H9 (cell line): ENCODE measurements at regions not wholly inside any gene's neighbourhood (a gene's known extent, or its start where the extent isn't known, plus 50 kb on each side); places are given as distances from the start of the nearest gene placed in this dataset.
"Not testable (repeated sequence)": the region's sequence is repeated elsewhere in the genome, so short reads cannot be mapped to it uniquely, and the experiment has no call there.

Experiments
- DNase-seq: peaks from one replicate; pipeline ENCODE4 v3.0.0-alpha.2; 2017
- H2AFZ ChIP-seq: one replicate; pipeline ENCODE4 v1.6.1; 2013; ENCODE audit warnings: mild to moderate bottlenecking, low read length, control low read depth, moderate library complexity
- H2AK5ac ChIP-seq: 2 replicates; pipeline ENCODE4 v1.6.1; 2013; ENCODE audit warnings: low read length, control low read depth, mixed read lengths; ENCODE audit not compliant: insufficient read length
- H2BK120ac ChIP-seq: one replicate; pipeline ENCODE4 v1.6.1; 2013; ENCODE audit warnings: low read depth, mild to moderate bottlenecking, low read length, control low read depth, inconsistent platforms; ENCODE audit not compliant: poor library complexity, severe bottlenecking
- H2BK12ac ChIP-seq: 2 replicates; pipeline ENCODE4 v1.6.1; 2013; ENCODE audit warnings: low read length, control low read depth, mixed read lengths, low read depth; ENCODE audit not compliant: insufficient read length
- H2BK15ac ChIP-seq: 2 replicates; pipeline ENCODE4 v1.6.1; 2013; ENCODE audit warnings: low read depth, low read length, control low read depth
- H2BK20ac ChIP-seq: one replicate; pipeline ENCODE4 v1.6.1; 2013; ENCODE audit warnings: low read depth, mild to moderate bottlenecking, low read length, control low read depth, inconsistent platforms; ENCODE audit not compliant: poor library complexity, severe bottlenecking
- H2BK5ac ChIP-seq: 2 replicates; pipeline ENCODE4 v1.6.1; 2013; ENCODE audit warnings: low read length, control low read depth, mixed read lengths; ENCODE audit not compliant: insufficient read length
- H3K14ac ChIP-seq: 2 replicates; pipeline ENCODE4 v1.6.1; 2013; ENCODE audit warnings: low read length, control low read depth; ENCODE audit not compliant: insufficient read depth
- H3K18ac ChIP-seq: 2 replicates; pipeline ENCODE4 v1.6.1; 2013; ENCODE audit warnings: low read depth, mild to moderate bottlenecking, mixed read lengths, low read length, control low read depth; ENCODE audit not compliant: insufficient read length
- H3K23ac ChIP-seq: 2 replicates; pipeline ENCODE4 v1.6.1; 2013; ENCODE audit warnings: low read length, control low read depth, mixed read lengths, low read depth; ENCODE audit not compliant: insufficient read length
- H3K23me2 ChIP-seq: 2 replicates; pipeline ENCODE4 v1.6.1; 2013; ENCODE audit warnings: low read depth, mild to moderate bottlenecking, mixed read lengths, low read length, control low read depth; ENCODE audit not compliant: insufficient read length, poor library complexity, severe bottlenecking
- H3K27ac ChIP-seq: 2 replicates; pipeline ENCODE4 v1.5.1; 2013; ENCODE audit warnings: low read length, control low read depth, mixed read lengths, low read depth; ENCODE audit not compliant: insufficient read length
- H3K27me3 ChIP-seq: 2 replicates; pipeline ENCODE4 v1.6.1; 2013; ENCODE audit warnings: low read length, control low read depth, inconsistent platforms; ENCODE audit not compliant: insufficient read depth
- H3K4ac ChIP-seq: 2 replicates; pipeline ENCODE4 v1.6.1; 2013; ENCODE audit warnings: low read depth, mild to moderate bottlenecking, control low read depth, inconsistent platforms, low read length, moderate library complexity
- H3K4me1 ChIP-seq: 2 replicates; pipeline ENCODE4 v1.6.1; 2013; ENCODE audit warnings: low read length, control low read depth, inconsistent platforms; ENCODE audit not compliant: insufficient read depth
- H3K4me2 ChIP-seq: 2 replicates; pipeline ENCODE4 v1.6.1; 2013; ENCODE audit warnings: low read length, control low read depth, mixed read lengths; ENCODE audit not compliant: insufficient read length, insufficient read depth
- H3K56ac ChIP-seq: 2 replicates; pipeline ENCODE4 v1.6.1; 2013; ENCODE audit warnings: low read depth, mild to moderate bottlenecking, mixed read lengths, low read length, control low read depth; ENCODE audit not compliant: insufficient read length
- H3K79me1 ChIP-seq: 2 replicates; pipeline ENCODE4 v1.6.1; 2013; ENCODE audit warnings: low read depth, mild to moderate bottlenecking, moderate library complexity, low read length, control low read depth, inconsistent platforms; ENCODE audit not compliant: insufficient read depth, poor library complexity, severe bottlenecking
- H3K79me2 ChIP-seq: 2 replicates; pipeline ENCODE4 v1.6.1; 2013; ENCODE audit warnings: low read length, control low read depth, inconsistent platforms; ENCODE audit not compliant: insufficient read depth
- H3K9ac ChIP-seq: 2 replicates; pipeline ENCODE4 v1.6.1; 2013; ENCODE audit warnings: low read length, control low read depth, mixed read lengths; ENCODE audit not compliant: insufficient read length; ENCODE audit errors: extremely low read depth
- H3K9me3 ChIP-seq: one replicate; pipeline ENCODE4 v1.6.1; 2013; ENCODE audit warnings: low read depth, low read length, inconsistent platforms; ENCODE audit not compliant: control insufficient read depth
- H3T11ph ChIP-seq: one replicate; pipeline ENCODE4 v1.6.1; 2013; ENCODE audit warnings: mild to moderate bottlenecking, low read length, control low read depth, inconsistent platforms
- H4K20me1 ChIP-seq: one replicate; pipeline ENCODE4 v1.6.1; 2013; ENCODE audit not compliant: control insufficient read depth, insufficient read length, insufficient read depth
- H4K5ac ChIP-seq: 2 replicates; pipeline ENCODE4 v1.6.1; 2013; ENCODE audit warnings: low read depth, mild to moderate bottlenecking, mixed read lengths, low read length, control low read depth; ENCODE audit not compliant: insufficient read length
- H4K8ac ChIP-seq: replicated peaks from 2 replicates; pipeline ENCODE4 v1.6.1; 2013; ENCODE audit warnings: low read length, control low read depth, mixed read lengths, low read depth; ENCODE audit not compliant: insufficient read length
- H4K91ac ChIP-seq: 2 replicates; pipeline ENCODE4 v1.6.1; 2013; ENCODE audit warnings: low read depth, mild to moderate bottlenecking, moderate library complexity, mixed read lengths, low read length, control low read depth; ENCODE audit not compliant: insufficient read length
- H3K27ac Mint-ChIP-seq, 3 experiments: 2 replicates in 2 of 3; 3 replicates in 1 of 3; pipeline ENCODE4 v1.8.0; 2020 to 2021; ENCODE audit warnings: mixed read lengths in 3 of 3, mild to moderate bottlenecking in 1 of 3, moderate library complexity in 1 of 3
- H3K27me3 Mint-ChIP-seq: 2 replicates; pipeline ENCODE4 v1.8.0; 2021; ENCODE audit warnings: low read depth, mild to moderate bottlenecking, moderate library complexity, mixed read lengths
- H3K36me3 Mint-ChIP-seq, 3 experiments: 2 replicates in 2 of 3; 3 replicates in 1 of 3; pipeline ENCODE4 v1.8.0; 2020 to 2021; ENCODE audit warnings: low read depth in 3 of 3, mixed read lengths in 3 of 3; ENCODE audit not compliant: insufficient read depth in 1 of 3
- H3K4me1 Mint-ChIP-seq, 2 experiments: 2 replicates each; pipeline ENCODE4 v1.8.0; 2020; ENCODE audit warnings: mixed read lengths in 2 of 2
- H3K4me3 Mint-ChIP-seq, 2 experiments: 2 replicates in 1 of 2; 3 replicates in 1 of 2; pipeline ENCODE4 v1.8.0; 2020 to 2021; ENCODE audit warnings: mild to moderate bottlenecking in 2 of 2, mixed read lengths in 2 of 2, moderate library complexity in 1 of 2
- H3K9me3 Mint-ChIP-seq, 2 experiments: 2 replicates in 1 of 2; 3 replicates in 1 of 2; pipeline ENCODE4 v1.8.0; 2020; ENCODE audit warnings: mild to moderate bottlenecking in 2 of 2, mixed read lengths in 2 of 2, moderate library complexity in 1 of 2
- WGBS: extraction: QIAGEN DNeasy Blood & Tissue Kit; methylation state at CpG from one replicate; pipeline ENCODE4 v1.1.7; 2013; ENCODE audit warnings: missing lambda C conversion rate, low lambda C conversion rate, mixed read lengths; ENCODE audit not compliant: insufficient read length; ENCODE audit errors: extremely low coverage; 5-methylcytosine and 5-hydroxymethylcytosine counted together

- H3K27me3 Mint-ChIP-seq, H3T11ph ChIP-seq, H3K14ac ChIP-seq, H3K27ac Mint-ChIP-seq, H2AFZ ChIP-seq, H3K4me3 Mint-ChIP-seq, H3K9me3 Mint-ChIP-seq, H4K5ac ChIP-seq, H3K9ac ChIP-seq, H4K20me1 ChIP-seq, H3K23ac ChIP-seq, H2BK120ac ChIP-seq, H2AK5ac ChIP-seq, H3K36me3 Mint-ChIP-seq, DNase-seq, H3K23me2 ChIP-seq, H2BK15ac ChIP-seq, H3K9me3 ChIP-seq, H2BK5ac ChIP-seq, H3K4me1 Mint-ChIP-seq, H2BK20ac ChIP-seq, H3K56ac ChIP-seq, H3K18ac ChIP-seq, H3K4ac ChIP-seq, H3K79me2 ChIP-seq, H3K4me2 ChIP-seq, H4K8ac ChIP-seq, H3K79me1 ChIP-seq, H3K27ac ChIP-seq, H2BK12ac ChIP-seq, H3K27me3 ChIP-seq, H3K4me1 ChIP-seq, H4K91ac ChIP-seq: not testable (repeated sequence)
- WGBS: no CpG with 5 or more reads among the region's 7 CpGs
These were observed 113.9 kb upstream of the OR4F16 start for GRCh38 chr1:800397-800796.

- not testable (repeated sequence) for H3K4me1 Mint-ChIP-seq, H2BK120ac ChIP-seq, H4K91ac ChIP-seq, H2BK15ac ChIP-seq, H2AK5ac ChIP-seq, H3K56ac ChIP-seq, H3K18ac ChIP-seq, H3K9ac ChIP-seq, H2BK12ac ChIP-seq, H3K9me3 Mint-ChIP-seq, H2BK20ac ChIP-seq, H3K9me3 ChIP-seq, H3K27ac Mint-ChIP-seq, H2BK5ac ChIP-seq, H3K14ac ChIP-seq, H3K27me3 Mint-ChIP-seq, H3K79me2 ChIP-seq, H3K79me1 ChIP-seq, H3K23me2 ChIP-seq, H3K27me3 ChIP-seq, H4K8ac ChIP-seq, DNase-seq, H3K23ac ChIP-seq, H4K5ac ChIP-seq, H3K27ac ChIP-seq, H3K36me3 Mint-ChIP-seq, H3K4me3 Mint-ChIP-seq, H2AFZ ChIP-seq, H3K4me2 ChIP-seq, H3T11ph ChIP-seq, H3K4ac ChIP-seq, H4K20me1 ChIP-seq, H3K4me1 ChIP-seq
- WGBS: no CpG with 5 or more reads among the region's 6 CpGs
These were observed 118.1 kb upstream of the OR4F16 start for GRCh38 chr1:804378-805115.
